HFF-Myc (cell line): ENCODE measurements at regions not wholly inside any gene's neighbourhood (a gene's known extent, or its start where the extent isn't known, plus 50 kb on each side); places are given as distances from the start of the nearest gene placed in this dataset.

ENCODE experiments used
- DNase-seq: peaks from one replicate; pipeline ENCODE4 v3.0.0-alpha.2; 2011; ENCODE audit warnings: low read depth; ENCODE audit errors: extremely low read depth
- H3K4me3 ChIP-seq: replicated peaks from 2 replicates; pipeline ENCODE4 v1.5.1; 2011; ENCODE audit warnings: low read depth, mild to moderate bottlenecking, control low read depth, low read length
- CTCF ChIP-seq: IDR thresholded peaks from 2 replicates; pipeline ENCODE4 v1.5.1; 2012; ENCODE audit warnings: mild to moderate bottlenecking, low read depth, low read length, control low read depth; ENCODE audit errors: missing control alignments

GRCh38 chr5:54668096-54668495 lies 150.5 kb downstream of the SNX18 start:
- no peak for DNase-seq
- no peak overlapping the region for H3K4me3 ChIP-seq
- no peak for TF ChIP-seq CTCF

- no peak overlapping the region for H3K4me3 ChIP-seq
Observed at GRCh38 chr5:54667136-54667535, 149.6 kb downstream of the SNX18 start.

GRCh38 chr5:54663866-54664265 lies 146.3 kb downstream of the SNX18 start:
- no peak for TF ChIP-seq CTCF
- no peak for DNase-seq
- no peak overlapping the region for H3K4me3 ChIP-seq

More at GRCh38 chr5:54667136-54667535, 149.6 kb downstream of the SNX18 start:
- DNase-seq: no peak
- no peak for TF ChIP-seq CTCF

- H3K4me3 ChIP-seq: no peak overlapping the region
- TF ChIP-seq CTCF: no peak
- no peak for DNase-seq
Observed at GRCh38 chr5:54661111-54661510, 143.6 kb downstream of the SNX18 start.

GRCh38 chr5:54659700-54660131 lies 142.2 kb downstream of the SNX18 start:
- no peak for DNase-seq
- TF ChIP-seq CTCF: no peak
- no peak overlapping the region for H3K4me3 ChIP-seq

- DNase-seq: no peak
Observed at GRCh38 chr5:54658010-54658409, 140.5 kb downstream of the SNX18 start.

More at GRCh38 chr5:54658010-54658409, 140.5 kb downstream of the SNX18 start:
- no peak for TF ChIP-seq CTCF
- no peak overlapping the region for H3K4me3 ChIP-seq
